T-helper 1 cell treated with Interleukin-12 subunit alpha and Interleukin-12 subunit beta and Interleukin-4 antibody, amounts not matched to agents 30 ng/mL and 1 ng/mL, for 36 hours (primary cell): ENCODE measurements at regions not wholly inside any gene's neighbourhood (a gene's known extent, or its start where the extent isn't known, plus 50 kb on each side); places are given as distances from the start of the nearest gene placed in this dataset.
"Not testable (repeated sequence)": the region's sequence is repeated elsewhere in the genome, so short reads cannot be mapped to it uniquely, and the experiment has no call there.

Source experiments
- intact Hi-C: fragments of 100-400 bp; cut with micrococcal nuclease; formaldehyde crosslinking; loops from one replicate; pipeline ENCODE4 v1.15.1; 2024

- intact Hi-C loops = no loop called here
Observed at GRCh38 chr3:15903164-15903563, 105.4 kb upstream of the ANKRD28 start.

GRCh38 chr3:15903759-15904720 is 106.3 kb upstream of the ANKRD28 start:
- intact Hi-C loops = no loop called here

- intact Hi-C loops = no loop called here
Observed at GRCh38 chr3:15905041-15905440, 107.3 kb upstream of the ANKRD28 start.

GRCh38 chr3:15907403-15907802 is 109.6 kb upstream of the ANKRD28 start:
- intact Hi-C loops = not testable (repeated sequence)

- intact Hi-C loops = no loop called here
Observed at GRCh38 chr3:15918988-15919387, 121.2 kb upstream of the ANKRD28 start.

GRCh38 chr3:15919971-15920370 is 122.2 kb upstream of the ANKRD28 start:
- intact Hi-C loops = no loop called here

GRCh38 chr3:15923640-15924405 is 126.0 kb upstream of the ANKRD28 start:
- intact Hi-C loops = no loop called here

GRCh38 chr3:15924914-15925313 is 127.1 kb upstream of the ANKRD28 start:
- intact Hi-C loops = no loop called here

GRCh38 chr3:15926871-15927270 is 129.1 kb upstream of the ANKRD28 start:
- intact Hi-C loops = no loop called here

GRCh38 chr3:15927969-15928368 is 130.2 kb upstream of the ANKRD28 start:
- intact Hi-C loops = no loop called here

GRCh38 chr3:15929944-15930571 is 132.3 kb upstream of the ANKRD28 start:
- intact Hi-C loops = no loop called here

GRCh38 chr3:15932348-15933300 is 134.8 kb upstream of the ANKRD28 start:
- intact Hi-C loops = no loop called here

GRCh38 chr3:15933439-15934139 is 135.8 kb upstream of the ANKRD28 start:
- intact Hi-C loops = no loop called here

GRCh38 chr3:15934389-15935195 is 136.8 kb upstream of the ANKRD28 start:
- intact Hi-C loops = no loop called here

- intact Hi-C loops = no loop called here
Observed at GRCh38 chr3:15936312-15936711, 138.5 kb upstream of the ANKRD28 start.

- intact Hi-C loops = no loop called here
Observed at GRCh38 chr3:15940641-15941040, 142.9 kb upstream of the ANKRD28 start.

GRCh38 chr3:15941457-15941856 is 143.7 kb upstream of the ANKRD28 start:
- intact Hi-C loops = not testable (repeated sequence)

- intact Hi-C loops = no loop called here
Observed at GRCh38 chr3:15941958-15942357, 144.2 kb upstream of the ANKRD28 start.

- intact Hi-C loops = no loop called here
Observed at GRCh38 chr3:15942462-15942861, 144.7 kb upstream of the ANKRD28 start.
